ENCODE measurements at regions not wholly inside any gene's neighbourhood (a gene's known extent, or its start where the extent isn't known, plus 50 kb on each side); places are given as distances from the start of the nearest gene placed in this dataset.

DNA sequence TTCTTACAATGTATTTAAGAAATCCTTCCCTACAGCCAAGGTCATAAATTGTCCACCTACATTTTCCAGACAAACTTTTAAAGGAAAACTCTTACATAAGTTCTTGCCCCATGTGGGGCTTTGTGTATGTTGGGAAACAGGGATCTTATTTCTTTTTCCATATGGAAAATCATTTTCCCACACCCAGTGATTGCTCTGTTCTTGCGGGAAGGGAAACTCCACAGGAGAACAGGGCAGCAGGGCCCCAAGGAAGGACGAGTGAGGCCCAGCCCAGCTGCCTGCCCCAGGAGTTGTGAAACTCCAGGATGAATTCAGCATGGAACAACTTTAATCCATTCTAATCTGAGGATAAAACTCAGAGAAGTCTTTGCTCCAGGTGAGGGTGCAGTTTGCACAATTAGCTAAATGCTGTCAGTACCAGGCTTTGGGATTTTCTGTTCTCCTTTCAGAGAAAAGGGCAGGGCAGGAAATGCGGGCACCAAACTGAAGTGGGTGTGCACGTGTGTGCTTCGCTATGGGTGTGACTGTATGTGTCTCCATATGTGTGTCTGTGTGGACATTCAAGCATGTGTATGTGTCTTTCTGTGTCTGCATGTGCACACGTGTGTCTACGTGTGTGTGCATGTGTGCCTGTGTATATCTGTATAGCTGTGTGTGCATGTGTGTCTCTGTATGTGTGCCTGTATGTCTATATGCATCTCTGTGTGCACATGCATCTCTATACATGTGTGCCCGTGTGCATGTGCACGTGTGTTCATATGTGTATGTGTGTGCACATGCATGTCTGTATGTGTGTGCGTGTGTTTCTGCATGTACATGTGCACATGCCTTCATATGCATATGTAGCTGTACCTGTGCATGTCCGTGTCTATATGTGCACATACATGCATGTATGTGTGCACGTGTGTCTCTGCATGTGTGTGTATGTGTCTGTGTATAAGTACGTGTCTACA lies 102.0 kb upstream of the FAM20C start:
- no peak for DNase-seq (ENCODE audit: low spot score)
- in situ Hi-C loops (cut with MboI; ENCODE audit: low sequenced_read_pairs, unreplicated experiment): no loop called here
- TF ChIP-seq, protein P1, sequence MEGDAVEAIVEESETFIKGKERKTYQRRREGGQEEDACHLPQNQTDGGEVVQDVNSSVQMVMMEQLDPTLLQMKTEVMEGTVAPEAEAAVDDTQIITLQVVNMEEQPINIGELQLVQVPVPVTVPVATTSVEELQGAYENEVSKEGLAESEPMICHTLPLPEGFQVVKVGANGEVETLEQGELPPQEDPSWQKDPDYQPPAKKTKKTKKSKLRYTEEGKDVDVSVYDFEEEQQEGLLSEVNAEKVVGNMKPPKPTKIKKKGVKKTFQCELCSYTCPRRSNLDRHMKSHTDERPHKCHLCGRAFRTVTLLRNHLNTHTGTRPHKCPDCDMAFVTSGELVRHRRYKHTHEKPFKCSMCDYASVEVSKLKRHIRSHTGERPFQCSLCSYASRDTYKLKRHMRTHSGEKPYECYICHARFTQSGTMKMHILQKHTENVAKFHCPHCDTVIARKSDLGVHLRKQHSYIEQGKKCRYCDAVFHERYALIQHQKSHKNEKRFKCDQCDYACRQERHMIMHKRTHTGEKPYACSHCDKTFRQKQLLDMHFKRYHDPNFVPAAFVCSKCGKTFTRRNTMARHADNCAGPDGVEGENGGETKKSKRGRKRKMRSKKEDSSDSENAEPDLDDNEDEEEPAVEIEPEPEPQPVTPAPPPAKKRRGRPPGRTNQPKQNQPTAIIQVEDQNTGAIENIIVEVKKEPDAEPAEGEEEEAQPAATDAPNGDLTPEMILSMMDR (IDR thresholded peaks at IDR 0.05; ENCODE audit: borderline replicate concordance, control extremely low read depth, extremely low read depth, insufficient read depth, missing control alignments): no peak

DNA sequence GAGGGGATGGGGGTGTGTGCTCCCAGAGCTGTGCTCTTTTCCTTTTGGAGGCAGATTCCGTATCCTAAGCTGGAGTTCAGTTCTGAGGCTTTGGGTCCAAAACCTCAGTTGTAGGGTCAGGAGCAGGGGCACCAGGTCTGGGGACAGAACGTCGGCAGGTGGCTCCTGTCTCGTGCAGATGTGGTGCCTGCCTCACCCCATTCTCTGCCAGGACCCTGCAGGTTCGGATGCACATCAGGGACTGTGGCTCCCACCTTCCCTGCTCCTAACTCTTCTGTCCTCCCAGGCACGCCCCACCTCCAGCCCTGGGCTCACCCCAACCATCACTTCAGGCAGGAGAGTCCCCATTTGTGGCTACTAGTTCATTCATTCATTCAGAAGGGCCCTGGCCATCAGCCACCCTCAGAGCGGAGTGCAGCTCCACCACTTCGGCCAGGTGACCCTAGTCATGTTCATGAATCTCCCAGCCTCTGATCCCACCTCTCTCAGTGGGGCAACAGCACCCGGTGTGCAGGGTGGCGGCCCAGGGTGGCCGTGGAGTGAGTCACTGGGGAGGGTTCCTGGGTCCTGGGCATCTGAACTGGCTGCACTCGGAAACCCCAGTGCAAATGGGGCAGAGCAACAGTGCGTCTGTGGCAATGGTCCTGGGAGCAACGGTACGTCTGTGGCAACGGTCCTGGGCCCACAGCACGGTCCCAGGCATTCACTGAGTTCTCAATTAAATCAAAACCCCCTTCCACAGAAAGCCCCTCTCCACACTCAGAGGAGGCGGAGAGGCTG lies 100.8 kb upstream of the FAM20C start:
- DNase-seq (ENCODE audit: low spot score): no peak
- in situ Hi-C loops (cut with MboI; ENCODE audit: low sequenced_read_pairs, unreplicated experiment): no loop called here
- TF ChIP-seq, protein P1 (IDR thresholded peaks at IDR 0.05; ENCODE audit: borderline replicate concordance, control extremely low read depth, extremely low read depth, insufficient read depth, missing control alignments): no peak

DNA sequence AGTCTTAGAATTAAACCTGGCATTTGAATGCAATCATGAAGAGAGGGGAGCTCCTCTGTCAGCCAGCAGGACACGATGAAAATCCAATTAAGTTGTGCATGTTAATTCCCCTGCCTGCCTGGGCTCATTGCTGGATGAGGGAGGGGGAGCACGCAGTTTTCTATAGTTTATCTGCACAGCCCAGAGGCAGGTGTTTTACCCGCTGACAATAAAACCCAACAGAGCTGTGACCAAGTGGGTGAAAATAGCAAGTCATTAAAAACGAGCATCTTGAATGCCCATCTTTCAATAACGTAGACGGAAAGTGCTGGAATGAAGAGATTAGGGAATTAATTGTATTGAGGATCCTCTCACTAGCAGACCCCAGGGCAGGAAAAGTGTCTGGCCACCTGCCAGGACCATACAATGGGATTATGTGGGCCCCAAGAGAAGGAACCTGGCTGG lies 100.1 kb upstream of the FAM20C start:
- in situ Hi-C loops (cut with MboI; ENCODE audit: low sequenced_read_pairs, unreplicated experiment): no loop called here
- TF ChIP-seq, protein P1 (IDR thresholded peaks at IDR 0.05; ENCODE audit: borderline replicate concordance, control extremely low read depth, extremely low read depth, insufficient read depth, missing control alignments): no peak
- DNase-seq (ENCODE audit: low spot score): no peak

DNA sequence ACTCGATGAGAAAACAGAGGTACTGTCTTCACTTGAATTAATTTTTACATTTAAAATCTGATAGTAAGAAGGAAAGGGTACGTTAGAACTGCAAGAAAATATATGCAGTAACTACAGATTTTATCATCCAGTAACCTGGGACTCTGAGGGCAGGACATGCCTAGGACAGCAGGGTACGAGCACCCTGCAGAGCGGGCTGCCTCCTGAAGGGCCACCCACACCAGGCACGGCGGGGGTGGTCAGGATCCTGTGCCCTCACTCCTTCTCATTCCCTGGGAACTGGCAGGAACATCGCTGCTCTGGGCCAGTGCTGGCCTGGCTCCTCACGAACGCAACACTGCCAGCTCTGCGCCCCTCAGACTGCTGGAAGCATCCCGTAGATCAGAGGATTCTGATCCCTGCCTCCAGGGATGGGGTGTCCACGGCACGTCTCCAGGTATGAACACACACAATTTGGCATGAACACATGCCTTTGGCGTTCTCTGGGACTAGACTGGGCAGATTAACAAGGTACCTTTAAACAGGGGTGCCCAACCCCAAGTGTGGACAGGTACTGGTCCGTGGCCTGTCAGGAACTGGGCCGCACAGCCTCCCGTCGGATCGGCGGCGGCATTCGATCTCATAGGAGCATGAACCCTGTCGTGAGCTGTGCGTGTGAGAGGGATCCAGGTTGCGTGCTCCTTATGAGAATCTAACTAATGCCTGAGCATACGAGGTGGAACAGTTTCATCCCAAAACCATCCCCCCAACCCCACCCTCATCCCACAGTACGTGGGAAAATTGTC lies 99.3 kb upstream of the FAM20C start:
- in situ Hi-C loops (cut with MboI; ENCODE audit: low sequenced_read_pairs, unreplicated experiment): no loop called here
- DNase-seq (ENCODE audit: low spot score): no peak
- TF ChIP-seq, protein P1 (IDR thresholded peaks at IDR 0.05; ENCODE audit: borderline replicate concordance, control extremely low read depth, extremely low read depth, insufficient read depth, missing control alignments): no peak

DNA sequence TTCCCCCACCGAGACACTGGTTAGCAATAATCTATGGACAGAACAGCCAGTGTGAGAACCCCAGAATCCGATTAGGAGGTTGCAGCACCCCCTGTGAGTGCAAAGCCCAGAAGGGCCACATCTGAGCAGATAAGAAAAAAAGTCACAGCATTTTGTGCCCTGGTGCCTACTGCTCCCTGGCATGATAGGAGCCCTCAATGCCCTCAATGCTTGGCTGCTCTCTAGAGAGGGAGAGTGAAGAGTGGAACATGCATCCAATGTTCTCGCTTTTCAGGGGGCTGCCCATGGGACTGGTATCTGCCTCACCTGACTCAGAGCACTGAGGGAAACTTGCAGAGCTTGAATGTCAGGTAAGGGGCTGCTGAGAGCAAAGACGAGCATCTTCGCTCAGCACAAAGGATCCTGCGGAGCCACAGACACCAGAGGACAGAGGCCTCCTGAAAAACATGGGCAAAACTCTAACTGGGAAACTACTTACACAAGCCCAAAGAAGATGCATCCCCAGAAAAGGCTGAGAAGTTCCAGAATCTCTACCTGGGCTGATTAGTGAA lies 98.0 kb upstream of the FAM20C start:
- in situ Hi-C loops (cut with MboI; ENCODE audit: low sequenced_read_pairs, unreplicated experiment): no loop called here
- TF ChIP-seq, protein P1 (IDR thresholded peaks at IDR 0.05; ENCODE audit: borderline replicate concordance, control extremely low read depth, extremely low read depth, insufficient read depth, missing control alignments): no peak

More for the DNA sequence above, 98.0 kb upstream of the FAM20C start:
- no peak for DNase-seq (ENCODE audit: low spot score)
